MG63 (cell line): ENCODE measurements at regions not wholly inside any gene's neighbourhood (a gene's known extent, or its start where the extent isn't known, plus 50 kb on each side); places are given as distances from the start of the nearest gene placed in this dataset.

ENCODE experiments used
- DNase-seq: peaks from one replicate; pipeline ENCODE4 v3.0.0-alpha.2; 2020
- H3K27me3 ChIP-seq: fragments of 250-450 bp; sonication (Bioruptor Pico); 2 replicates; pipeline ENCODE4 v1.5.1; 2020; ENCODE audit warnings: mild to moderate bottlenecking, moderate library complexity
- H3K36me3 ChIP-seq: fragments of 250-450 bp; sonication (Bioruptor Pico); 2 replicates; pipeline ENCODE4 v1.5.1; 2020; ENCODE audit warnings: mild to moderate bottlenecking, moderate library complexity
- H3K4me3 ChIP-seq: fragments of 250-450 bp; sonication (Bioruptor Pico); 2 replicates; pipeline ENCODE4 v1.5.1; 2020; ENCODE audit warnings: mild to moderate bottlenecking, moderate library complexity
- H3K9me3 ChIP-seq: fragments of 250-450 bp; sonication (Bioruptor Pico); 2 replicates; pipeline ENCODE4 v1.5.1; 2020; ENCODE audit warnings: mild to moderate bottlenecking, moderate library complexity

DNA sequence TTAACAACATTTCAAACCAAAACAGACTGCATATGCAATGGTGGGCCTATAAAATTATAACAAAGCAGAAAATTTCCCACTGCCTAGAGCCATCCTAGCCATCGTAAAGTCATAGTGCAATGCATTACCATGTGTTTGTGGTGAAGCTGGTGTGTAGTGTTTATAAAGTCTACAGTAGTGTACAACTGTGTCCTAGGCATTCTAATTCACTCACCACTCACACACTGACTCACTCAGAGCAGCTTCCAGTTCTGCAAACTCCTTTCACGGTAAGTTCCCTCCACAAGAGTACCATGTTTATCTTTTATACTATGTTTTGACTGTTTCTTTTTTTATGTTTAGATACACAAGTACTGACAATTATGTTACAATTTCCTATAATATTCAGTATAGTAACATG lies 1104.1 kb upstream of the PHF14 start:
- DNase-seq, result no peak
- H3K27me3 ChIP-seq, result no peaks in the 10 kb centered on the region
- H3K4me3 ChIP-seq, result no peak overlapping the region
- H3K9me3 ChIP-seq, result no peaks in the 10 kb centered on the region
- H3K36me3 ChIP-seq, result no peaks in the 10 kb centered on the region

- DNase-seq, result no peak
Measured at GRCh38 chr7:9870674-9871073, 1103.0 kb upstream of the PHF14 start.

DNA sequence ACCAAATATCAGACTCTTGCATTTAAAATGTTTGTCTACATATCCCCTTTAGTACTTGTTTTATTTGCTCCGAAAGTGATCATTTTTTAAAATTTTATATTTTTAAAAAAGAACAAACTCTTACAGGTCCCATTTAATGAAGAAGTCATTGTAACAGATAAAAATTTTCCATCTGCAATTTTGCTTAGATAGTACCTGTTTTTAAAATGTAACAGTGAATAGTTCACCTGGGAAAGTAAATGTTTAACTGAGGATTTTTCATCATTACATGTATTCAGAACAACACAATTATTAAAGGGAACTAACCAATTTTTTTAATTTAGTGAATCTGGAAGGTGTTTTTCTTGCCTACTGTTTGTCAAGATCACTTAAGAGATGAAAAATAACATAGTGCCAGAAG lies 1099.5 kb upstream of the PHF14 start:
- no peak overlapping the region for H3K4me3 ChIP-seq
- H3K27me3 ChIP-seq, result no peaks in the 10 kb centered on the region
- no peak for DNase-seq
- no peaks in the 10 kb centered on the region for H3K36me3 ChIP-seq
- H3K9me3 ChIP-seq, result no peaks in the 10 kb centered on the region

More at GRCh38 chr7:9870674-9871073, 1103.0 kb upstream of the PHF14 start:
- Histone ChIP-seq H3K27me3 (no peaks in the 10 kb centered on the region), H3K36me3 (no peaks in the 10 kb centered on the region), H3K9me3 (no peaks in the 10 kb centered on the region), H3K4me3 (no peak overlapping the region)

GRCh38 chr7:9876053-9876452 lies 1097.6 kb upstream of the PHF14 start:
- Histone ChIP-seq H3K9me3 (no peaks in the 10 kb centered on the region), H3K36me3 (no peaks in the 10 kb centered on the region), H3K27me3 (no peaks in the 10 kb centered on the region), H3K4me3 (no peak overlapping the region)
- DNase-seq, result no peak

GRCh38 chr7:9889554-9889953 lies 1084.1 kb upstream of the PHF14 start:
- no peaks in the 10 kb centered on the region for H3K36me3 ChIP-seq
- no peak for DNase-seq
- H3K27me3 ChIP-seq, result no peaks in the 10 kb centered on the region
- H3K9me3 ChIP-seq, result no peaks in the 10 kb centered on the region
- H3K4me3 ChIP-seq, result no peak overlapping the region

- Histone ChIP-seq H3K36me3 (no peaks in the 10 kb centered on the region), H3K27me3 (no peaks in the 10 kb centered on the region), H3K4me3 (no peak overlapping the region), H3K9me3 (no peaks in the 10 kb centered on the region)
- no peak for DNase-seq
Measured at GRCh38 chr7:9890092-9890491, 1083.6 kb upstream of the PHF14 start.

GRCh38 chr7:9891056-9891455 lies 1082.6 kb upstream of the PHF14 start:
- no peaks in the 10 kb centered on the region for H3K9me3 ChIP-seq
- no peaks in the 10 kb centered on the region for H3K27me3 ChIP-seq
- no peak for DNase-seq
- H3K36me3 ChIP-seq, result no peaks in the 10 kb centered on the region
- H3K4me3 ChIP-seq, result no peak overlapping the region

GRCh38 chr7:9900339-9900738 lies 1073.3 kb upstream of the PHF14 start:
- no peak for DNase-seq
- Histone ChIP-seq H3K9me3 (no peaks in the 10 kb centered on the region), H3K36me3 (no peaks in the 10 kb centered on the region), H3K27me3 (no peaks in the 10 kb centered on the region), H3K4me3 (no peak overlapping the region)

DNA sequence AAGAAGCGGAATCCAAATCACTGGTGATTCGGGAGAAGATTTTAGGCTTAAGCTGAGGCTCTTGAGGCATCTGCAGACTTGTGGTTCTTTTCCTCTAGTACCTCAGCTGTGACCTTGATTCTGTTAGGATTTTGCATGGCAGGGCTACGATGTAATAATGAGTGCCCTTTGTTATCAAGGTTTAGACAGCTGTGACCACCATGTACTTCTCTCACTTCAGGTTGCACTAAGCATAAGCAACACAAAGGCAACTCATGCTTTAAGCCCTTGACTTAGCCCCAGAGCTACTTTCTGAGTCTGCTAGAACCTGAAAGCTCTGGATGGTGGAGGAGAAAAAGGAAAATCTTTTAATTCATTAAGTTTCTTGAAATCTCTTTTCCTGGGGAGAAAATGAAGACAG lies 1052.3 kb upstream of the PHF14 start:
- Histone ChIP-seq H3K9me3 (no peaks in the 10 kb centered on the region), H3K27me3 (no peaks in the 10 kb centered on the region), H3K4me3 (no peak overlapping the region), H3K36me3 (no peaks in the 10 kb centered on the region)
- DNase-seq, result no peak

DNA sequence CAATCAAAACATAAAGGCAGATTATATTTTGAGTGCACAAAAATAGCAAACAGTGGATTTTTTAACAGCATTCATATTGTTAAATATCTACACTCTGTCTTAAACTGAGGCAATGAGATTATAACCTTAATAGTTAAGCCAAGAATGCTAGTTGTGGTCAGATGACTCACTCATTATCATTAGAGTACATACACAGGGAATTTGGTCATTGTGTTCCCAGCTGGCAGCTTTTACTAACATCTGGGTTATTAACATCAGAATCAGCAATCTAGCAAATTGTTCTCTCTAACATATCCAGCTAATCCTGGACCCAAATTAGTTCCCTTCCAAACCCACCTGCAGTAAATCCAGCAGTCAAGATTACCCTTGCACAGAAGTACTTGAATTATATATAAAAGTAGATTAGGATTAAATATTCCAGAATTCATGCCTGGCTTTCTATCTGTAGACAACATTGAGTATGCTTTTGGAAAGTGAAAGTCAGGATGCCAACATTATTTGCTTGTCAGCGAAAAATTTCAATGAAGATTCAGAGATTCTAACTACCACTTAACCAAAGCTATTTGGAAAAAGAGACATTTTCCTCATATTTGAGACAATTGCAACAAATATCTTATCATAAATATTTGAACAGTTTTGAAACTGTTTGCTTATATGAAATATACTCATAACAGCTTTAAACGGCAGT lies 1035.6 kb upstream of the PHF14 start:
- Histone ChIP-seq H3K9me3 (0 out of 2 replicates have a peak, but pooled peaks cover 2% of the 10 kb centered on the region), H3K36me3 (no peaks in the 10 kb centered on the region), H3K4me3 (no peak overlapping the region), H3K27me3 (no peaks in the 10 kb centered on the region)
- DNase-seq, result no peak

DNA sequence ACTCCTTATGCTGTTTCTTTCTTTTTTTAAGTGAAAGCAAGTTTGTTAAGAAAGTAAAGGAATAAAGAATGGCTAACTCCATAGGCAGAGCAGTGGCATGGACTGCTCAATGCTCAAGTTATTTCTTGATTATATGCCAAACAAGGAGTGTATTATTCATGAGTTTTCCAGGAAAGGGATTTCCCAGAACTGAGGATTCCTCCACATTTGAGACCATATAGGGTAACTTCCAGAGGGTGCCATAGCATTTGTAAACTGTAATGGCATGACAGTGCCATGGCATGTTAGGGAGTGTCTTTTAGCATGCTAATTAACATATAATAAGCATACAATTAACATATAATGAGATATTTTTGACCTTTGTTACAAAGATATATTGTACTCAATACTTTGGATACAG lies 1034.5 kb upstream of the PHF14 start:
- Histone ChIP-seq H3K36me3 (no peaks in the 10 kb centered on the region), H3K4me3 (no peak overlapping the region), H3K27me3 (no peaks in the 10 kb centered on the region), H3K9me3 (0 out of 2 replicates have a peak, but pooled peaks cover 2% of the 10 kb centered on the region)
- DNase-seq, result no peak

DNA sequence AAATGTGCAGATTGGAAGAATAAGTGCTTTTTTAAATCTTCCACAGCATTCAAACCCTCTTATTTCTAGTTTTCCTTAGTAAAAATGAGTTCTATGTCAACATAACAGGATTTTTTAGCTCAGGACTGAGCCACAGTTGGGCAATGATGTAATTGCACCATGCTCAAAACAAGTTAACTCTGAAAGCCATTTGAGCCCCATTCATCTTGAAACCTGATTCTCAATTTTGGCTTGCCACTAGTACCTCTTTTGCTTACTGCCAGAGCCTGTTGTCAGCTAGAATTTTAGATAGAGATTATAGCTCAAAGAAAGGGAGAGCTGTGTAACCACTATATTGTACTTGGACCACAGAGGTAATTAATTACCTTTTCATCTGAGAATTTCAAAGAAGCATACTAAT lies 1028.5 kb upstream of the PHF14 start:
- H3K4me3 ChIP-seq, result no peak overlapping the region
- DNase-seq, result no peak
- no peaks in the 10 kb centered on the region for H3K27me3 ChIP-seq
- no peaks in the 10 kb centered on the region for H3K9me3 ChIP-seq
- H3K36me3 ChIP-seq, result no peaks in the 10 kb centered on the region

DNA sequence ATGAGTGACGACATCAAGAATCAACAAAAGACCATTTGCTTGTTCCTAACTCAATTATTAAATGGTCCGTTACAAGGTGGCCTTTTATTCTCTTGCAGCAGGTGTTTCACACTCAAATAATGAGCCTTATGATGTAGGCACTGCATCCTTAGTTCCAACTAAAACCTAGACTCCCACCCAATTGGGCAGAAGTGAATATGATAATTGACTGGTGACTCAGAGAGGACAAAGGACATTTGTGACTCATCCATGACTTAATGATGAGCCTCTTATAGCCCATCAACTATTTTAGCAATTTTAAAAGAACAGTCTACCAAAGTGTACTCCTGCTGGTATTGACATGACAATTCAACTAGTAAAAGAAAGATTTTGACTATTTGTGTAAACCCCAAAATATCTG lies 1027.8 kb upstream of the PHF14 start:
- no peaks in the 10 kb centered on the region for H3K9me3 ChIP-seq
- H3K36me3 ChIP-seq, result no peaks in the 10 kb centered on the region
- no peaks in the 10 kb centered on the region for H3K27me3 ChIP-seq
- no peak for DNase-seq
- no peak overlapping the region for H3K4me3 ChIP-seq

DNA sequence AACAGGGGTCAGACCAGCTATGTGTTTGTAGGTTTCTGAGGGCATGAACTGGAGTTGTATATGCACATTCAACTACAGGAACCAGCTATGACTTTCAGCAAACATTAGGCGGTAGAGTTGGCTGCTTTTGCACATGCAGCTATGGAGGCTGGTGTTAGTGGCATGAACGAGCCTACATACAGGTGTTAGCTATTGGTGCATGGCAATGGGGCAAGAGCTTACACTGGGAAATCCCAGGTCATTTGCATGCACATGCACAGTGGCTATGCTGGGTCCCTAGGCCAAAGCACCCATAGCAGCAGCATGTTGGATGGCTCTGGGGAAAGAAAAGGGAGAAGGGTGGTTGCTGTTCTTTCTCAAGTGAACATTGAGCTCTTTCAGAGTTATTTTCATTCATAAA lies 1018.5 kb upstream of the PHF14 start:
- H3K27me3 ChIP-seq, result no peaks in the 10 kb centered on the region
- no peak for DNase-seq
- H3K36me3 ChIP-seq, result no peaks in the 10 kb centered on the region
- H3K4me3 ChIP-seq, result no peak overlapping the region
- H3K9me3 ChIP-seq, result no peaks in the 10 kb centered on the region

GRCh38 chr7:9958486-9958885 lies 1015.2 kb upstream of the PHF14 start:
- no peaks in the 10 kb centered on the region for H3K9me3 ChIP-seq
- DNase-seq, result no peak
- no peaks in the 10 kb centered on the region for H3K36me3 ChIP-seq
- no peaks in the 10 kb centered on the region for H3K27me3 ChIP-seq
- H3K4me3 ChIP-seq, result no peak overlapping the region

DNA sequence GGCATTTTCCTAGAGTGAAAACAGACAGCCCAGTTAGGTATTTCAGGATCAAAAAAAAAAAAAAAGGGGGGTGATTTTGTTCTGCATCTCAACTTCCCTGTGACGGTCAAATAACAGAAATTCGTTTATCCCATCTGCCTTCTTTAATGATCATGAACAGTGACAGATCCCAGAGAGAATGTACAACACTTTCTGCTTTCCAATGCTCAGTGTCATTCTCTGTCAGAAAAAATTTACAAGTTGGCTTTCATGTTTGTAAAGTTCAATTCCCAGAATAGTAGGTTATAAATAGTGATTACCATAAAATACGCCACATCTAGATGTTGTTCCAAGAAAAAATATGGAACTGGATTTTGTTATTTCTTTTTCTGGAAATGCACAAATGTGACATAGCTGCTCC lies 1013.2 kb upstream of the PHF14 start:
- Histone ChIP-seq H3K9me3 (no peaks in the 10 kb centered on the region), H3K4me3 (no peak overlapping the region), H3K27me3 (no peaks in the 10 kb centered on the region), H3K36me3 (no peaks in the 10 kb centered on the region)
- DNase-seq, result no peak

DNA sequence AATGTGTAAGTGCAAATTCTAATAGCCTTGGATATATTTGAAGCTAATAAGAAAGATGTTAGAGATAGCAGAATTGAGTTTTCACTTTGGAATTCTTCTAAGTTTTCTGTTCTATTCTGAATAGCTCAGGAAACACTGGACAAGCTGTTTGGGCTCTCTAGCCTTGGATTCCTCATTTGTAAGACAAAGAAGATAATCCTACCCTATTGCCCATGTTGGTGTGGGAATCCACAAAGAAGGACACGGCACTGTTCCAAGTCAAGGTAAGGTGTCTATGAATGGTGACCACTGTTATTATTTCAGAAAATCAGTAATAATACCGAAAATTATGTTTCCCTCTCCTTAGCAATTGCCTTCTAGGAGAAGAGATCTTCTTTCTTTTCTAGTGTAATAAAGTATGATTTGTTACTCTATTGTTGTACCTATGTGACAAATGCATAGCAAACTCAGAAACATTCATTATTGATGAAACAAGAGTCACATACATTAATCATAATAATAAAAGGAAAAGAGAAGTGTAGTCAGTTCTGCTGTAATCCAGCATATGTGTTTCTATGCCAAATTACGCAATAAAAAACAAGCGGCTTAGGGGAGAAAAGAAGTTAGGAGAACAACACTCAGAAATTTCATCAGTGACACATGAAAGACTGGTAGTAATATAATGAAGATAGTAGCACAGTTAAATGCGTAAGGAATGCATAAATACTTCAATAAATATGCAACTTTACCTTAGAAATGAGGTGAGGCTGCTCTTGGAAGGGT lies 1012.3 kb upstream of the PHF14 start:
- no peaks in the 10 kb centered on the region for H3K9me3 ChIP-seq
- no peak overlapping the region for H3K4me3 ChIP-seq
- H3K36me3 ChIP-seq, result no peaks in the 10 kb centered on the region
- no peaks in the 10 kb centered on the region for H3K27me3 ChIP-seq
- no peak for DNase-seq

GRCh38 chr7:9962742-9963141 lies 1010.9 kb upstream of the PHF14 start:
- no peaks in the 10 kb centered on the region for H3K9me3 ChIP-seq
- no peaks in the 10 kb centered on the region for H3K27me3 ChIP-seq
- no peak overlapping the region for H3K4me3 ChIP-seq
- DNase-seq, result no peak
- H3K36me3 ChIP-seq, result no peaks in the 10 kb centered on the region
